HL-60 (cell line): ENCODE measurements at regions not wholly inside any gene's neighbourhood (a gene's known extent, or its start where the extent isn't known, plus 50 kb on each side); places are given as distances from the start of the nearest gene placed in this dataset.
A peak's percentile ranks its signal among the peaks of the same experiment; 100 is the strongest.

Experiments
- DNase-seq, 2 experiments: peaks; one replicate each; pipeline ENCODE4 v3.0.0-alpha.2; 2010 to 2020; ENCODE audit warnings: low read depth in 1 of 2, low spot score in 1 of 2
- H3K27ac ChIP-seq: fragments of 250-450 bp; sonication (Bioruptor Pico); replicated peaks from 2 replicates; pipeline ENCODE4 v1.5.1; 2020; ENCODE audit warnings: mild to moderate bottlenecking, moderate library complexity
- H3K27me3 ChIP-seq: fragments of 250-450 bp; sonication (Bioruptor Pico); 2 replicates; pipeline ENCODE4 v1.5.1; 2021; ENCODE audit warnings: mild to moderate bottlenecking, moderate library complexity; ENCODE audit not compliant: insufficient read depth, poor library complexity, severe bottlenecking
- H3K4me3 ChIP-seq: replicated peaks from 2 replicates; pipeline ENCODE4 v1.5.1; 2011; ENCODE audit warnings: mild to moderate bottlenecking, control low read depth, low read length; ENCODE audit not compliant: insufficient read depth
- GABPA ChIP-seq: IDR thresholded peaks from 2 replicates; pipeline ENCODE4 v1.6.1; 2012; ENCODE audit warnings: low read depth
- POLR2AphosphoS5 ChIP-seq: IDR thresholded peaks from 2 replicates; pipeline ENCODE4 v1.6.1; 2012; ENCODE audit warnings: low read depth
- SPI1 ChIP-seq: IDR thresholded peaks from 2 replicates; pipeline ENCODE4 v1.6.1; 2012; ENCODE audit warnings: low read depth, mild to moderate bottlenecking, borderline replicate concordance
- TF ChIP-seq, protein P1 (sequence below): IDR thresholded peaks from 2 replicates; pipeline ENCODE4 v1.6.1; 2012; ENCODE audit warnings: low read depth; ENCODE audit not compliant: insufficient replicate concordance
- TF ChIP-seq, protein P2 (sequence below): IDR thresholded peaks from one replicate; pipeline ENCODE4 v1.5.1; 2011; ENCODE audit warnings: low read length, control low read depth, inconsistent platforms; ENCODE audit not compliant: insufficient read depth

DNA sequence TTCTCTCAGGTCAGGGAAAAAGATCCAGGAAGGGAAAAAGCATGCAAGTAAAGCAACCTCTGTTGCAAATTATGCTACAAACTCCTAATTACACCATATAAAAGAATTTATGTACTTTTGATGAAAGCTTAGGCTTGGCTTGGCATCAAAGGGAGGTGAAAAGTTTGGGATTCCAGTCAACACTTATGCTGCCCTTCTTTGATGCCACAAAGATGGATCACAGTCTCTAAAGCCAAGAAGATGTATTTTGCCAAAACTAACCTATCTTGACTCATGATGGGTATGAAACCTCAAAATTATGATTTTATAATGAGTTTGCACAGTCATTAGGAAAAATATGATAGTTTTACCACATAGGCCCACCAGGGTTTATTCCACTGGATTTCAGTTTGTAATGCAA, 101.0 kb upstream of the CCDC80 start:
- TF ChIP-seq GABPA: no peak
- TF ChIP-seq SPI1: no peak
- TF ChIP-seq POLR2AphosphoS5: no peak
- TF ChIP-seq, protein P1, sequence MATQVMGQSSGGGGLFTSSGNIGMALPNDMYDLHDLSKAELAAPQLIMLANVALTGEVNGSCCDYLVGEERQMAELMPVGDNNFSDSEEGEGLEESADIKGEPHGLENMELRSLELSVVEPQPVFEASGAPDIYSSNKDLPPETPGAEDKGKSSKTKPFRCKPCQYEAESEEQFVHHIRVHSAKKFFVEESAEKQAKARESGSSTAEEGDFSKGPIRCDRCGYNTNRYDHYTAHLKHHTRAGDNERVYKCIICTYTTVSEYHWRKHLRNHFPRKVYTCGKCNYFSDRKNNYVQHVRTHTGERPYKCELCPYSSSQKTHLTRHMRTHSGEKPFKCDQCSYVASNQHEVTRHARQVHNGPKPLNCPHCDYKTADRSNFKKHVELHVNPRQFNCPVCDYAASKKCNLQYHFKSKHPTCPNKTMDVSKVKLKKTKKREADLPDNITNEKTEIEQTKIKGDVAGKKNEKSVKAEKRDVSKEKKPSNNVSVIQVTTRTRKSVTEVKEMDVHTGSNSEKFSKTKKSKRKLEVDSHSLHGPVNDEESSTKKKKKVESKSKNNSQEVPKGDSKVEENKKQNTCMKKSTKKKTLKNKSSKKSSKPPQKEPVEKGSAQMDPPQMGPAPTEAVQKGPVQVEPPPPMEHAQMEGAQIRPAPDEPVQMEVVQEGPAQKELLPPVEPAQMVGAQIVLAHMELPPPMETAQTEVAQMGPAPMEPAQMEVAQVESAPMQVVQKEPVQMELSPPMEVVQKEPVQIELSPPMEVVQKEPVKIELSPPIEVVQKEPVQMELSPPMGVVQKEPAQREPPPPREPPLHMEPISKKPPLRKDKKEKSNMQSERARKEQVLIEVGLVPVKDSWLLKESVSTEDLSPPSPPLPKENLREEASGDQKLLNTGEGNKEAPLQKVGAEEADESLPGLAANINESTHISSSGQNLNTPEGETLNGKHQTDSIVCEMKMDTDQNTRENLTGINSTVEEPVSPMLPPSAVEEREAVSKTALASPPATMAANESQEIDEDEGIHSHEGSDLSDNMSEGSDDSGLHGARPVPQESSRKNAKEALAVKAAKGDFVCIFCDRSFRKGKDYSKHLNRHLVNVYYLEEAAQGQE: no peak
- TF ChIP-seq, protein P2, sequence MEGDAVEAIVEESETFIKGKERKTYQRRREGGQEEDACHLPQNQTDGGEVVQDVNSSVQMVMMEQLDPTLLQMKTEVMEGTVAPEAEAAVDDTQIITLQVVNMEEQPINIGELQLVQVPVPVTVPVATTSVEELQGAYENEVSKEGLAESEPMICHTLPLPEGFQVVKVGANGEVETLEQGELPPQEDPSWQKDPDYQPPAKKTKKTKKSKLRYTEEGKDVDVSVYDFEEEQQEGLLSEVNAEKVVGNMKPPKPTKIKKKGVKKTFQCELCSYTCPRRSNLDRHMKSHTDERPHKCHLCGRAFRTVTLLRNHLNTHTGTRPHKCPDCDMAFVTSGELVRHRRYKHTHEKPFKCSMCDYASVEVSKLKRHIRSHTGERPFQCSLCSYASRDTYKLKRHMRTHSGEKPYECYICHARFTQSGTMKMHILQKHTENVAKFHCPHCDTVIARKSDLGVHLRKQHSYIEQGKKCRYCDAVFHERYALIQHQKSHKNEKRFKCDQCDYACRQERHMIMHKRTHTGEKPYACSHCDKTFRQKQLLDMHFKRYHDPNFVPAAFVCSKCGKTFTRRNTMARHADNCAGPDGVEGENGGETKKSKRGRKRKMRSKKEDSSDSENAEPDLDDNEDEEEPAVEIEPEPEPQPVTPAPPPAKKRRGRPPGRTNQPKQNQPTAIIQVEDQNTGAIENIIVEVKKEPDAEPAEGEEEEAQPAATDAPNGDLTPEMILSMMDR: no peak
- no peak overlapping the region for H3K4me3 ChIP-seq
- H3K27ac ChIP-seq: 0 out of 2 replicates have a peak overlapping the region, but pooled peaks have one; percentile 11

GRCh38 chr3:112740835-112741234, 99.9 kb upstream of the CCDC80 start:
- no peaks in the 10 kb centered on the region for H3K27me3 ChIP-seq
- peak in 1 of 2 experiments; percentile 8 for DNase-seq
- no peak overlapping the region for H3K4me3 ChIP-seq
- peak overlapping the region; percentile 47 for H3K27ac ChIP-seq
- TF ChIP-seq, protein P2: no peak
- TF ChIP-seq GABPA: no peak
- TF ChIP-seq SPI1: no peak
- TF ChIP-seq, protein P1: no peak

More for the DNA sequence above, 101.0 kb upstream of the CCDC80 start:
- no peaks in the 10 kb centered on the region for H3K27me3 ChIP-seq
- DNase-seq: no peak

- Histone ChIP-seq H3K27me3 (no peaks in the 10 kb centered on the region), H3K4me3 (no peak overlapping the region), H3K27ac (no peak overlapping the region)
- TF ChIP-seq, protein P2: no peak
- TF ChIP-seq, protein P1: no peak
- TF ChIP-seq POLR2AphosphoS5 (no peak), SPI1 (no peak), GABPA (no peak)
- DNase-seq: no peak
Observed at GRCh38 chr3:112739252-112739965, 98.5 kb upstream of the CCDC80 start.
